HG03460 (cell line): ENCODE measurements at regions not wholly inside any gene's neighbourhood (a gene's known extent, or its start where the extent isn't known, plus 50 kb on each side); places are given as distances from the start of the nearest gene placed in this dataset.
"Not testable (repeated sequence)": the region's sequence is repeated elsewhere in the genome, so short reads cannot be mapped to it uniquely, and the experiment has no call there.

Experiments used
- ATAC-seq: cut with Tn5 transposase; IDR thresholded peaks from one replicate; pipeline ENCODE4 v1.9.1; 2021; ENCODE audit not compliant: unreplicated experiment

DNA sequence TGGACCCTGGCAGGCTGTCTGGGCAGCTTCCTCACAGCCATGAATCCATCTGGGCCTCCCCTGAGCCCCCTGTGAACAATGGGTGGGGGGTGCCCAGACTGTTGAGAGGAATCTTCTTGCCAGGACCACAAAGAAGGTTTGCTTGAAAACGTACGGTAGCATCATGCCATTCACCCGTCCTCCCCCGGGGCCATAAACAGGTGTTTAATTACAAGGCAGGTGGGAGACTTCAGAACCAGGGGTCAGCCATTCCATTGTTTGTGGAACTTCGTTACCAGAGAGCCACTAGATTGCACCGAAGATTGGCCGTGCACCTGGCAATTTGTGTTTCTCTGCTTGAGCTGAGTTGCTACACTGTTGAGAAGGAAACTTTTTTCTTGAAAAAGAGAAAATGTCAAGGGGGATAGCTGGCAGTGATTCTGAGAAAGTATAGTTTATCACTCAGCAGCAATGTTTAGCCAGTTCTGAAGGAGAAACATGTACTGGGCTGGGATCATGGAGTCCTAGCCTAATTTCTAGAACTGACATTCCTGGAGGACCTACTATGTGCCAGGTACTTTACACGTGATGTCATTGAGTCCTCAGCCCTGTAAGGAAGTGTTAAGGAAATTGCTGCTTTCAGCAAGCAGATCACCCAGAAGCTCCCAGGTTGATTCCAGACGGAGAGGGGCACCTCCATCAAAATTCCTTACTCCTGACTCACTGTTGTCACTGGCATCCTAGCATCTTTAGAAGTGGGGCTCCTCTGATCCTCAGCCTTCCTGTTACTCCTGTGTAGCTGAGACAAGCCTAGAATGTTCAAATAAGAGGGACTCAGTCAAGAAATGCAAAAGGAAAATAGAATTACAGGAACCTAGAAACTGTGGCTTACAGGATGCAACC, 103.8 kb upstream of the UBE2E1 start:
- no peak for ATAC-seq

DNA sequence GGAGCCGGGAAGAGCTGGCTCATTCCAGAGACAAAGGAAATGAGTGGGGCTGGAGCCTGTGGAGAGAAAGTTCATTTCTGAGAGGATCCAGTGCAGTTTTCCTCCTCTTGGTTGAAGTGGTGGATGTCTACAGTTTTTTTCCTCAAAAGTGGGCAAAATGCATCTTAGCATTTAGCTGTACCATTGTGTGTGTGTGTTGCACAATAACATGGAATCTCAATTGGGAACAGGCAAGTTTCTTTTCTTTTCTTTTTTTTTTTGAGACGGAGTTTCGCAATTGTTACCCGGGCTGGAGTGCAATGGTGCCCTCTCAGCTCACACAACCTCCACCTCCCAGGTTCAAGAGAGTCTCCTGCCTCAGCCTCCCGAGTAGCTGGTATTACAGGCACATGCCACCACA, 101.5 kb upstream of the UBE2E1 start:
- no peak for ATAC-seq

DNA sequence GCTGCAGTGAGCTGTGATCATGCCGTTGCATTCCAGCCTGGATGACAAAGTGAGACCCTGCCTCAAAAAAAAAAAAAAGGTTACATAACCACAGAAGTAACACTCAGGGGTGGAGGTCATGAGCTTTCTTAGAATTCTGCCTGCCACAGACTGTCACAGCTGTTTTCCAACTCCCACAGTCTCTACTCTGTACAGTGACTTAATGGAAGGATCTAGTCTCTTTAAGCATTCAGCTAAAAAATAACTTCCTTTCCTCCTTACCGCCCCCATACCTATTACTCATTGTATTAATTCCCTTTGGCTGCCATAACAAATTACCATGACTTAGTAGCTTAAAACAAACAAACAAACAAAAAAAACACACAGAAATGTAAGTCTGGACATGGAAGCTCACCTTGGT, 99.6 kb upstream of the UBE2E1 start:
- ATAC-seq: no peak

DNA sequence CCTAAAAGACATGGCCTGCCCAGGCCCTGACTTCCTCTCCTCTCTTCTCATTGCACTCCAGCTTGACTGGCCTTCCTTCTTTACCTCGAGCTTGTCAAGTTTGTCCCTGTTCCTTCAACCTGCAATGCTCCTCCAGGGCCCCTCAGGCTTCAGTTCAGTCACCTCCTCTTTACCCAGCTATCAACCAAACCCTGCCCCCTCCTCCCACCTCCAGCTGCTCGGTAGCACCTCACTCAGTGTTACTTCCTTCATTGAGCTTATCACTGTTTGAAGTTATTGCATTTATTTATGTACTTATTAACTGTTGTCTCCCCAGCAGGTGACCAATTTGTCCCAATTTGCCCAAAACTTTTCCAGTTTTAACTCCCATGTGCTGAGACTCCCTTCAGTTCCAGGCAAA, 95.8 kb upstream of the UBE2E1 start:
- ATAC-seq: no peak

DNA sequence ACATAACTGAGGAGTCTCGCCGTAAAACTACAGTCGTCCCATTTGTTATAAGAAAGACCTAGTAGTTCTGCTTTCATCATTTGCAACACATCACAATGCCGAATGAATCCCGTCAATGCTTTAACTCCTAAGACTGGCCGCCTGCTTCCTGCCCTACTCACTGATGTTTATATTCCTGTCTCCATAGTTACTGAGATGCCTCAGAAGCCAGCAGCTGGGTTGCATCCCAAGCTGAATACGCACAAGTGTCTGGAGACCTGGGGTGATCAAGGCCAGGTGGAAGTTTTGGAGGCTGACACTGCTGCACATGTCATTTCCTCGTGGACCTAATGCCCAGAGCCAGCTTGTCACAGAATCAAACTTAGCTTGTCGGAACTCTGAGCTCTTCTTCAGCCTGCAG, 95.2 kb upstream of the UBE2E1 start:
- no peak for ATAC-seq

DNA sequence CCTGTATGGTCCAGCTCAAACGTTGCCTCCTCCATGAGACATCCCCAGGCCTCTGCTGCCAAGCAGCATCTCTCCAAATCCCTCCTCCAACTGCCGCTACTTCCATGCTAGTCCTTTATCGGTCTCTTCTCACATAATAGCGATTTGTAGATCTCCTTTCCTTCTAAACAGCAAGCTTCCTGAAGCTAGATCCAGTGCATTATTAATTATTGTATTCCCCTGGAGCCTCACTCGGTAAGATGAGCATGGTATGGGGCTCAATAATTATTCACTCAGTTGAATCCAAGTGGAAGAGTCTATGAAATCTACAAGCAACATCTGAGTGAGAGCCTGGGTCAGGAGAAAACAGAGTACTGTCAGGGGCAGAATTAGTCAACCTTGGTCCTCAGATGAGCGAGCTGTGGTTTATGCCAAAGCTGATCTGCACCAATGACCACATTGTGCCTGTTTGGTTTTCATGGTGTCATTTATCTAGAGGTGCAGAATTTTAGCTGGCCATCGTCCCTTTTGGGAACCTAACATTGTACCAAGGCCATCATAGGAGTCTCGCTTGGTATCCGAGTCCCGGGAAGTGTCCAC, 93.8 kb upstream of the UBE2E1 start:
- ATAC-seq: peak; percentile 81

DNA sequence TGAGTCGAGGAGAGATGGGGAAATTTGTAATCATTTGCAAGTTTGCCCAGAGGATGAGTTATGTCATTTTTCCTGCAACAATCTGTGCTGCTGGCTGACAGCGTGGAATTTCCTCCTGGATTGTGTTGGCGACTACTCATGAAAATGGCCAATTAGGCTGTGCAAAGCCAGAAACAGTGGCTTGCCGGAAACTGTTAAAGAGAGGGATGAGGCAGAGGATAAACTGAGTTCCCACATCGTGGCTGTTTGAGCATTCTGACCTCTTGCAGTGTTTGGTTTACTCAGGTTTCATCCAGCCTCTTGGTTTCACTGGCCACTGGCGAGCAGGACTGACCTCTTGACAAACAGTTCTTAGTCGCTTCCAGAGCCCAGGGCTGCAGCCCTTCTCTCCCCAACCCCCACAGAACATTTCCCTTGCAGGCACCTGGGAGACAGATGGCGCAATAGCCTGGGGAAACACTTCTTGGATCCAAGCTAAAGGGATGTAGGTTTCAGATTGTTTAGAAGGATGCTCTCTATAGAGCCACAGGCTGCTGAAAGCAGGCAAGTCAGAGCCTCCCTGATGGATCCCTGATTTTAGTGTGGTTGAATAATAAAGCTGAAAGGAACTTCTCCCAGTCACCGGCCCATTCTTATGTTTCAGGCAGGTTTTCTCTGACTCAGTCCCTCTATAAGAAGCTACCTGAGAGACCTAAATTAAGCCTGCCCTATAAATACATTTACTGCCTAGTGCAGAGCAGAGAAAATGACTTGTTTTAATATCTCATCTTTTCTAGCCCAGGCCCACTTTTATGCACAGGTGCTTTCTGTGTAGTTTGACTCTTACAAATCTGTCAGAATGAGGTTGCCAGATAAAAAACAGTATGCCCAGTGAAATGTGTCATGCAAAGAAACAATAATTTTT, 92.8 kb upstream of the UBE2E1 start:
- no peak for ATAC-seq

DNA sequence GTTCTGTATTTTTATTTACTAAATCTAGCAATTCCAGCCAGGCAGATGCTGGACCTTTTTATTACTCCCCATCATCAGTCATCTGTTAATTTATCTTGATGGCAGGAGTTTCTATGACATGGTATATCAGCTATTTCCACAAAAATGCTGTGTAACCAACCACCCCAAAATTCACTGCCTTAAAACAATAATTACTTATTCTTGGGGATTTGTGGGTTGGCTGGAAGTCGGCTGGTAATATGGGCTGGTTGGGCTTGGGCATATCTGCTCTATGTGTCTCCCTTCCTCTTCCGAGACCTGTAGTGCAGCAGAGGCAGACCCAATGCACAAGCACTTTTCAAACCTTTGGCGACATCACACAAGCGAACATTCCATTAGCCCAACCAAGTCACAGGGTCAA, 92.1 kb upstream of the UBE2E1 start:
- ATAC-seq: no peak

DNA sequence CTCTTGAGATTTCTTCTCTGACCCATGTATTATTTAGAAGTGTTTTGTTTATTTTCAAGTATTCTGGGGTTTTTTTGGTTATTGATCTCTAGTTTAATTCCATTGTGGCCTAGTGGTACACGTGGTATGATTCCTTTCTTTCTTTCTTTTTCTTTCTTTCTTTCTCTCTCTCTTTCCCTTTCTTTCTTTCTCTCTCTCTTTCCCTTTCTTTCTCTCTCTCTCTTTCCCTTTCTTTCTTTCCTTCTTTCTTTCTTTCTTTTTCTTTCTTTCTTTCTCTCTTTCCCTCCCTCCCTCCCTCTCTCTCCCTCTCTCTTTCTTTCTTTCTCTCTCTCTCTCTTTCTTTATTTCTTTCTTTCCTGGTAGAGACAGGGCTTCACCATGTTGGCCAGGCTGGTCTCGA, 85.7 kb upstream of the UBE2E1 start:
- ATAC-seq: no peak

DNA sequence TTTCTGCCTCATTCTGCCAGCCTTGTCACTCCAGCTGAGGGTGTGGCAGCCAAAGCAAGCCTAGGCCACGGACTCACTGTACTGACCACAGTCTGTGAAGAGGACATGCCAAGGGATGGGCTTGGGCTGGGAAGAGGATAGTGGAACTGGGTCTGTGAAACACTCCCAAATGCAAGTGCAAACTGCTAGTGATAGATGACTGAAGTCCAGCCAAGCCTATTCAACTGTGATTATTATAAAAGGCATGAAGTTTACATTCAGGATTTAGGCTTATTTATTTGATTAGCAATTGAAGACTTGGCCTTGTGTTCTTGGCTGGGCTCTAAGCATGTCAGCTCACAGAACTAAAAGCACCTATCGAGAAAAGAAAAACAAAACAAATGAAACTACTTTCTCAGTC, 84.9 kb upstream of the UBE2E1 start:
- ATAC-seq: no peak

DNA sequence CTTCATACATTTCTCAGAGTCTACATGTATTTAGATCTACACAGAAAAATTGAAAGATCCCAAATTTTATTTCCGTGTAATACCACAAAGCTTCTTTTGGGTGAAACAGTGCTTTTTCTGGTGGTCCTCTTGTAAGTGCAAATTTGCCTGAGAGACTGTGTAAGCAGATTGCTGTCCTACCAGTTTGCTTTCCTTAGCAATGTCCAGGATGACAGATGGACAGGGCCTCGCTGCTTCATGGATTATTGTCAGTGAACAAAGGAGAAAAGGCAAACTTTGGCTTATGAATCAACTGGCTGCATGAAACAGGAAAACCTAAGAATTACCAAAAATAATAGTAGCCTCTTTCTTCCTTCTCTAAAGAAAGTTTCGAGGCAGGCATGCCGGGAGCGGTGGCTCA, 82.6 kb upstream of the UBE2E1 start:
- ATAC-seq: no peak

DNA sequence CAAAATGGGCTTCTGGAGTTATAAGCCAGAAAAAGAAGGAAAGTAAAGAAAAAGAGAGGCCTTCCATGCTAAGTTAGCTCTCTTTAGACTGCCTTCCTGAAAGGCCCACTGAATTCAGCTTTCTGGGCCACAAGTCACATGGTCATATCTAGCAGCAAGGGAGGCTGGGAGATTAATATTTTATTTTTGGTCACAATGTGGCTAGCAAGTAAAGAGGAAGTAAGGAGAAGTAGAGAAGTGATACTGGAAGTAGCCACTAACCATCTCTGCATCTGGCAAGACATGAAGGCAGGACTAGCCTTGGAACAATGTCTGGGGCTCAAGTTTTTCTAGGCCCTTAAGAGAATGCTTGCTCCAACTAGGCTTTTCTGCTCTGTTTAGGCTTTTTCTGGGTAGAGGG, 81.8 kb upstream of the UBE2E1 start:
- ATAC-seq: no peak

DNA sequence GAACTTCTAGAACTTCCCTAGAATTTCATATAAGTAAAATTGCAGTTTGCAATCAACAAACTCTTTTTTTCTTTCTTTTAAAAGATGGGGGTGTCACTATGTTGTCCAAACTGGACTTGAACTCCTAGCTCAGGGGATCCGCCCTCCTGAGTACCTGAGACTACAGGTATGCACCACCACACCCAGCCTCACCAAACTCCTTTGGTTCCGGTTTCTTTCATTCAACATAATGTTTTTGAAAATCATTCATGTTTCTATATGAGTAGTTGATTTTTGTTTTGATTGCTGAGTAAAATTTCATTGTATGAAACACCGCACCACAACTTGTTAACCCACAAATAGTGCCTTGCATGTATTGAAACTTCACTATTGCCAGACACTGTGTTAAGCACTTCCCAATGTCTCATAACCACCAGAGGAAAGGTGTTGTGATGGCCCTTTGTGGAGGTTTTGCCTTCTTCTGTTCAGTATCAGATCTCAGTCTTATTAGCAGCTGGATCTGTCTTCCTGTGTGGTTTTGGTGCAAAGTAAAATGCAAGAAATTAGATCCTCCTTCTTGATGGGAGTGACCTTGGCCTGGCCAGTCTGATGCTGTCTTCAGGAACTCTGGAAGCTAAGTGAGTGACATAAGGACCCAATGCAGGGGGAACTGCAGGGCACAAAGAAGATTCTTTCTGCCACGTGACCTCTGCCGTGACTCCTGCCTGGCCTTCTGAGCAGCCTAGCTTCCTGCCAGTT, 78.8 kb upstream of the UBE2E1 start:
- ATAC-seq: peak; percentile 65

DNA sequence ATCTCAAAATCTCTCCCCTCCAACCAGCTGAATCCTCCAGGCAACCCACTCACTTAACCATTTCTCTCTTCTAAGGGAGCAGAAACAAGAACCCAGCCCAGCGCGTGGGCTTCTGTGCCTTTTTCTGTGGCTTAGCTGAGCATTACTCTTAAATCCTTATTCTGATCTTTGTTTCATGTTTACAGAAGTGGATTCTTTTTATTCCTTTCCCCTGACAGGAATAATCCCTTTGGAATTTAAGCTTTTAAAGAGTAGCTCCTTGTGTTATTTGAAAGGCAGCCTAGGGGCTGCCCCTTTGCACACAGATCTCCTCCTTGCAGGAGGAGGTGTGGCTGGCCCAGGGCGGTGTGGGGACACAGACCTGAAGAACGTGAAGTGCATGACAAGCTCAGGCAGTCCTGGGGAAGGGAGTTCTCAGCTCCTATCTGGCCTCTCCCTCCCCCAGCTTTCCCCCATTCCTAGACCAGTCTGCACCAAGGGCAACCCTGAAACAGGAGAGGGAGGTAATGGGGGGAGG, 77.1 kb upstream of the UBE2E1 start:
- no peak for ATAC-seq

DNA sequence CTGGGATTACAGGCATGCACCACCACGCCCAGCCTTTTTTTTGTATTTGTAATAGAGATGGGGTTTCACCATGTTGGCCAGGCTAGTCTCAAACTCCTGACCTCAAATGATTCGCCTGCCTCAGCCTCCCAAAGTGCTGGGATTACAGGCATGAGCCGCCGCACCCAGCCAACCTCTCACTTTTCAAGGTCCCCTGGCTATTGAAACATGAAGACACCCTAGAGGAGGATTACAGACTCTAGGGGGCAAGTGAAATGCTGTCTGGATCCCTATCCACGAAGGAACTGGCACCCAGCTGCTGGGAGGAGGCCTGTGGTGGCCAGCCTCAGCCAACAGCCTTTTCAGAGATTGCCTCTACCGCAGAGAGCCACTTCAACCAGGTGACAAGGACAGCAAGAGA, 76.4 kb upstream of the UBE2E1 start:
- ATAC-seq: not testable (repeated sequence)

DNA sequence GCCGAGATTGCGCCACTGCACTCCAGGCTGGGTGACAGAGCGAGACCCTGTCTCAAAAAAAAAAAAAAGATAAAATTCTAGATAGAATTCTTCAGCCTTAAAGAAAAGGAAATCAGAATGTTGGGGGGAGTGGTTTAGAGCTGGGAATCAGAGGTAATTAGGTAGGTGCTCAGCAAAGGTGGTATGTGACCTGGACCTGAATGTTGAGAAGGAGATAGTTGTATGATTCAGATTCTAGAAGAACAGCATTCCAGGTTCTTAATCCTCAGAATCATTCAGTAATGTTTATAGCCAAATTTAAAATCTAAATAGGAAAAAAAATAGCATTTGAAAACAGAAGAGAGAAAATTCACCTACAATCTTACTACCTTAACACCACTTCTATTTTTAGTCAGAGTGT, 71.3 kb upstream of the UBE2E1 start:
- ATAC-seq: no peak

DNA sequence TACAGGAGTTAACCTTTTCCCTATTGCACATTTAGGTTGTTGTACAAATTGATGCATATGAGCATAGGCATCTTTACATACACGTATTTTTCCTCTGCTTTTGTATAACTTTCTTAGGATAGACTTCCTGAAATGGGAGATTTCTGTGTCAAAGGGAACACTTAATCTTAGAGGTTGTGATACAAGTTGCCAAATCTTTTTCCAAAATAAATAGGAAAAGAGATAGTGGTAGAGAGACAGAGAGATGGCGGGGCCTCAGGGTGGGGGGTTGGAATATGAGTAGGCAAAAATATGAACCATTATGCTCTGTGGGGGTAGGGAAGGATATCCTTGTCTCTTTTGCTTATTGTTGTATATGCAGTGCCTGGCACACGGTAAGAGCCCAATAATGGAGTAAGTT, 70.7 kb upstream of the UBE2E1 start:
- no peak for ATAC-seq

DNA sequence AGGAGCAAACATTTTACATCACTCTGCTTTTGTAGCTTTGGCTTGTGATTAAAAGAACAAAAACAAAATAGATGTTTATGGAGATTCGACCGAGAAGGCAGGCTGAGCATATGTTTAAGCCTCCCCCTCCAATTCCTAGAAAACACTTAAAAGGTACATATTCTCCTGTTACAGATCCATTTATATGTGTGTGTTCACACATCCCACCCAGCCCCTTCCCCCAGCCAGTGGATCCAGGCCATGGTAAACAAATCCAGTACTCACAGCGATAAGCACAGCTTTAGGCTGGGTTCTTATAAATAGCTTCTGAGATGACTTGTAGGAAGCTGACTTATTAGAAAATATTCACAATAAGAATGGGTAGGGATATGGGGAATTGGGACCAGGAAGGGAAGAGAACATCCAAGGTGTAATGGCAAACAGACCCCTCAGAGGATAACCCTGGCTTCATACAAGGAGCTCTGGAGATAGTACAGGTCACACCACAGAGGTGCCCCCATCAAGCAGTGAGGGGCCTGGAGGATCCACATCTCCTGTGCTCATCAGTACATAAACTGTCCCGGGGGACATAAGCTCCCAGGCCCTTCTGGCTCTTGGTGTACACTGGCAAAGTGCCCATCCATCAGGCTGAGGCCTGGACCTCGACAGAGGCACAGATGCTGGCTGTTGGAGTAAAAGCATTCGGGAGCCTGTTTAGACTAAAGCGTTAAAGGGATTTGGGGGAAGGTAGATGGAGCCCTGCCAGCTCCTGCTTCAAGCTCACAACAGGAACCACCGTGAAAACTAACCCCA, 70.0 kb upstream of the UBE2E1 start:
- no peak for ATAC-seq

DNA sequence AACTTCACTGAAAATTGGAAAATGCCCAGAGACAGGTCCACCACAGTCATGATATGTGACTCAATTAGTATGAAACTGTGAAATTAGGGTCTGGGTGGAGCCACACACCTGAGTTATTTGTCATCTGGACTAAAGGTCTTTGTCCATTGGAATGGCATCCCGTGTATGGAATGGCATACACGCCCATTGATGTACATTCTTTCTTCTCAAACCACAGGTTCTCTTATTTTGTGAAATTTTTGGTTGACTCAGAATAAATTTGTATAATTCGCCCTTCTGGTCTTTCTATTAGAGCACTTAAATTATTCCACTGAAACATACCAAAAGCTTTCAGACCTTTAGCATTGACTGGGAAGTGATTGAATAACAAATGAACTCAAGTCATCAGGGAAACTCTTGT, 66.8 kb upstream of the UBE2E1 start:
- ATAC-seq: no peak

DNA sequence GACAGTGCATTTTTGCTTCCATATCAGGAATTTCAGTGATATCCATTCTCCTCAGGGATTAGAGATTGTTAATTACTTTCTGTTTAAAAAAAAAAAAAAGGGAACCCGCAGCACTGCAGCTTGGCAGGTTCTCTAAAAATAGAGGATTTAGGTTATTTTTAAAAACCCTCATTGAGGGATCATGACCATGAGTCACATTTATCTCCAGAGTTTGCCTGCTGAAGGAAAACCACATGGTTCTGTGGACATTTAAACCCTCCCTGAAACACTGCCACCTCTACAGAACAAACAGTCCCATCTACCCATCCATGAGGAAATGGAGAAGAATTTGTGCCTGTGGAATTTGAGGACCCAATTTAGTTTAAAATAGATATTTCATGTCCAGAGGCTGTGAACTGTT, 66.2 kb upstream of the UBE2E1 start:
- no peak for ATAC-seq
